Mesenteric fat pad (tissue), 1 donor: ENCODE measurements at regions not wholly inside any gene's neighbourhood (a gene's known extent, or its start where the extent isn't known, plus 50 kb on each side); places are given as distances from the start of the nearest gene placed in this dataset.

Source experiments
- DNase-seq: peaks from one replicate; pipeline ENCODE4 v3.0.0-alpha.2; 2020; ENCODE audit warnings: low spot score
- donor health status: DM: yes; HTN: yes; CAD: no.

DNA sequence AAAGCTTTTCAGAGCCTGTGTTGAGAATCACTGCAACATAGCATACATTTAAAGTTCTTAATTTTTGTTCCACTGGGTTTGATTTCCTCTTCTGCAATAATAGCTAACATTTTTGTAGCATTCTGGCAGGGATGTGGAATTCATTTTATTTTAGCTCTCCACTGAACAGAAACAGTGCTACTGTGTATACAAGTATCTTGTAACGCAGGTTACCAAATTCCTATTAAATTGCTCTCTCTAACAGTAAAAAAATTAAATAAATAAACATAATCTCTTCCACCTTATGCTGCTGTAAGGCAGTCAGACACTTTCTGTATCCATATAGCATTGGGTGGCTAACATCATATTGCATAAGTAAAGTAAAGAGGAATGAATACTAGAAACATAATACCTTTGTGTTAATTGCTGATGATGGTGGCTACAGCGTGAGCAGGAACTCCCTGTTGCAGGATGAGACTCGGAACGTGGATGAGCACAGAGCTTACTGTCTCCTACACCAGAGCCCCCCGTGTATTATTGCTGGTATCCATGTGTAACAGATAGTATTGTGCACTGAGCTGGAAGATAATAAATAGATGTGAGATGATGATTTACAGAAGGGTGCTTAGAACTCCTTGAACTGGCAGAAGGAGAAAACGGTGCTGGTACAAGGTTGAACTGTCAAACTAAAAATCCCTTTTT is 276.9 kb upstream of the SNX7 start:
- DNase-seq = no peak

DNA sequence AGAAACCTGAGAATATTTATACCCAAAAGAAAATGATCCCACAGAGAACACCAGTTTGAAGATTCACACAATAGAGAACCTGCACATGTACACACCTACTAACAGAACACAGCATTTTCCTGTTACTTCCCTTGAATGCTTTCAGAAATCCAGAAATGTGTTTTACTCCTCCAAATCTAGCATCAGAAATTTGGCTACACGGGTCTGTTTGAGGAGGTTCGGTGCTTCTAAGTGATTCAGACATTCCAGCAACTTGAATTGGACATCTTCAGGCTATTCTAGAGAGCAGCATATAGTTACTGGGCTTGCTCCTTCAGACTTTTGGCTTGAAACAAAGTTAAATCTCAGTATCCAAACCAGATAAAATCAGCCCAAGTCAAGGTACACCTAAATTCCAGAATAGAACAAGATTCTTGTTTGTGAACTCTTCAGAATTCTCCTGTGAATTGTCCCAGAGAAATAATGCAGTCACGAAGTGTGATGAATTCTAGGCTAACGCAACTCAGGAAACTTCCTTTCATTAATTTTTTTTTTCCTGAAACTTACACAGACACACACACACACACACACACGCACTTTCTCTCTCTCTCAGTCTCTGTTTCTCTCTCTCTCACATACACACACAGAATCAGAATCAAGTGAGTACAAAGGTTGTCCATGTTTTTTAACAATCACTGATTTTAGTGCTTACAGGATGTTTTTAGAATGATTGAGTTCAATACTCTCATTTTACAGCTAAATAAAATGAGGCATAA is 278.4 kb upstream of the SNX7 start:
- DNase-seq = no peak

DNA sequence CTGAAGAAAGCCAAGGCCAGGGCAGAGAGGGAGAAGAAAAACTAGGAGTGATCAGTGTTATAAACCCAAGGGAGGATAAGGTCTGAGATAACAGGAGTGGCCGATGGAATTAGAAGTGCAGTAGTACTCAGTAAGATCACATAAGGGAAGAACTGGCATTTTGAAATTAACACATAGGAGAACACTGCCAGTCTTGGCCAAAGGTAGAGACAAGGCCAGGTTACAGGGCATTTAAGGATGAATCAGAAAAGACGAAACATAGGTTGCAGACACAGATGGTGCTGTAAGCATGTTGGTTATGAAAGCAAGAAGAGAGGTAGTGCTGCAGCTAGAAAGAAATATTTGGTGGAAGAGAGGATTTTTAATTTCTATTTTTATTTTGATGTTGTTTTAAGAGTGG is 278.9 kb upstream of the SNX7 start:
- no peak for DNase-seq

DNA sequence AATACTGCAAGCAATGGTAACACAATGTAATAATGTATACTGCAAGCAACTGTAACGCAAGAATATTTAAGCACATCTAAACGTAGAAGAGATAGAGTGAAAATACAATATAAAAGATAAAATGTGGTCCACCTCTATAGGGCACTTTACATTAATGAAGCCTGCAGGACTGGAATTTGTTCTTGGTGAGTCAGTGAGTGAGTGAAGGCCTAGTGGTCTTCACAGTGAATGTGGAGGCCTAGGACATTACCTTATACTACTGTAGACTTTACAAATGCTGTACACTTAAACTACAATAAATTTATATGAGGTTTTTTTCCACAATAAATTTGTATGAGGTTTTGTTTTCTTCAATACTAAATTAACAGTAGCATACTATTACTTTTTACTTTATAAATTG is 287.4 kb upstream of the SNX7 start:
- DNase-seq = no peak

DNA sequence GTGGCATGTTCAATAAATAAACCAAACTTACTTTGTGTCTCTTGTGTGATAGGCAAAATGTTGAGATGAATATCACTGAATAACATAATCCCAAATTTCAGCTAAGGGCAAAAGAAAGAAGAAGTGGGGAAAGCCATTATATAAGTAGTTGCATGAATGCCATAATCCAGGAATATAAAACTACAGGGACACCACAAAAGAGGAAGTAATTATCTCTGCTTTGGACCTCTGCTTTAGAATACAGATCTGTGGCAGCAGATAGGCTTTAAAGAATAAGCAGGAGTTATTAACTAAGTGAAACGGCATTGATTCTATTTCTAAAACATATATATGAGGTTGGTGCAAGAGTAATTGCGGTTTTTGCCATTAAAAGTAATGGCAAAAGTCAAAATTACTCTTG is 288.5 kb upstream of the SNX7 start:
- DNase-seq = no peak

DNA sequence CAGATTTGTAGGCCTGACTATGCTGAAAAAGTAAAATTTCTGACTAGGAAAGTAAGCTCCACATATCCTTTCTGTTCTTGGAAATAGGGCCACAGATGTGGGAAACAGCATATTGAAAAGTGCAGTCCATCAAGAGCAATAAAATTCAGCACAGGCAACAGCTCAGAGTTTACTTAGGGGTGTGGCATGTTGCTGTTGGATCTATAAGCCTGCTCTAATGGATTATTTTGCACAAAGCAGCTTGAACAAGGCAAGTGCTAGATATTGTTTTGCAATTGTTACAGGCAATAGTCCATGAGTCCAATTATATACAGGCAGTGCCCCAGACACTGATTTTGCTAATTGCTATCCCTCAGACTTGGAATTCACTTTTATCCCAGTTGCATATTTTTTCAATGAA is 289.8 kb upstream of the SNX7 start:
- DNase-seq = no peak

DNA sequence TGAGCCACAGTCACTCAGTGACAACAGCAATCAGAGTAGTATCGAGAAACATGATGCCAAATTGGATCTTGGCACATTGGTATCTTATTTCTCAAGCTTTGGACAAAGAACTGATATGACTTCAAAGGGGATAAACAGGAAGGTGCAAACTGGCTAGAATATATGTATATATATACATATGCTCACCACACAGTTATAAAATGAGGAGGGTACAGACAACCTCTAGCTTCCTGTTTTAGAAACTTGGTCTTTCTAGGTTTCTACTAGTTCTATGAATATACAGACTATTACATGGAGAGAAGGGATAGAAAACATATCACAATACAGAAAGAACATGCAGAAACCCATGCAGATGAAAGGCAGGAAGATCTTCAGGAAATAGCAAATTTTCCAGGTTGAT is 292.1 kb upstream of the SNX7 start:
- DNase-seq = no peak

DNA sequence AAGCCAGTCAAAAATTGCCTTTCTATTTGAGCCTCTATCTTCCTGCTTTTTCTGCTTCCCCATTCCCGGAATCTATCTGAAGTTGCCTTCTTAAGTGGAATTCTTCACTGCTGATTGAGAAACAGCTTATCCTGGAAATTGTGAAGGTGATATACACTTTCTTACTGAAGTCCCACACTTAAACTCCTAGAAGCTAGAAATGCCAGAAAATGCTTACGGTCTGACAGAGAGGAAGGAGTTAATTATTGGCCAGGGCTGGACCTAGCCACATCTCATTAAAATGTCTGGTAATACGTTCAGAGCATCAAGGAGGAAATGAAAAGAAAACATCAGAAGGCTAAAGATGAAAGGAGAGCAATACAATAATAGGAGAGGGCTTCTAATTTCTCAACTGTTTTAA is 292.5 kb upstream of the SNX7 start:
- DNase-seq = no peak

DNA sequence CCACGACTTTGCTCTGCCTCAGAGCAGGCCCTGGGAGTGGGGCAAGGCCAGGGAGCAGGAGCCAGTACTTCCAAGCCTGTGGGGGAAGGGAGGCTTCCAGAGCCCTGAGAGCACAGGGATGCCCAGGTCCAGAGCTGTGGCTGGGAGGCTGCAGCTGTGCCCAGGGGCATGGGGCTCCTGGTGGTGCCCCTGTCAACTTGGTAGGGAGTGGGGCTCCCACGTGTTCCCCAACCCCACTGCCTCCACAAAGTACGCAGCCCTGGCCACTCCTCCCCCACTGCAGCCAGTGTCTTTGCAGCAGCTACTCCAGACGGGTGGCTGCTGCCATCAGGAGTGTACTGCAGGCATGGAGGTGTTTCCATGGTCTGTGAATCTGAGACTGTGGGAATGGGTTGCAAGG is 294.1 kb upstream of the SNX7 start:
- DNase-seq = no peak

DNA sequence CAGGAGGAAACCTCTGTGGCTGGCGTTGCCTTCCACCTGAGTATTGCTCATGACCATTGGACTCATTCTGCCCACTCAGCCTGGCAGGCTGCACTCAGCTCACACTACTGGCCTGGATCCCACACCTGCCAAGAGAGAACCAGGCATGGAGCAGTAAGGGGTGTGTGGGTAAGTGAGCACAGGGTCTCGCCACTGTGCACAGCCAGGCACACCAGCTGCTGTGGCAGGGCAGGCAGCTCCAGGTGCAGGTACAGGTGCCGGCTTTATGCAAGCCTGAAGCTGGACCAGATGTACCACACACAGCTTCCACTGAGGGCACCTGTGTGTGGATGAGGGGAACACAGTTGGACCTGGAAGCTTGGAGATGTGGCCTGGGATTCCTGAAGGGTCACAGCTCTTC is 295.2 kb upstream of the SNX7 start:
- no peak for DNase-seq

DNA sequence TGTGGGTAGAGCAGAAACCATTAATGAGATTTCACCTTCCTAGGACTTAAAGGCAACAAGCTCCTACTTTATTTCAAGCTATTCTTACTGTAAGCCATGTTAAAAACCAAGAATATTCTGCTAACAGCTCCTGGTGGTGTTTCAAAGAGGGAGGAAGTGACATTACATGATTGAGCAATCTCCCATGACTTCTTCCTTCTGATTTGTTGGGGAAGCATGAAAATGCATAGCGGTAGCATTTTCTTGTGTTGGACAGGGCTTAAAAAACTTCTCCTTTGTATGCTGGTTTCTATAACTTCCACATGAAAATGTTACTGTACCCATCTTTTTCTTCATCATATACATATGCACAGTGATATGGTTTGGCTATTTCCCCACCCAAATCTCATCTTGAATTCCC is 297.0 kb upstream of the SNX7 start:
- DNase-seq = no peak

DNA sequence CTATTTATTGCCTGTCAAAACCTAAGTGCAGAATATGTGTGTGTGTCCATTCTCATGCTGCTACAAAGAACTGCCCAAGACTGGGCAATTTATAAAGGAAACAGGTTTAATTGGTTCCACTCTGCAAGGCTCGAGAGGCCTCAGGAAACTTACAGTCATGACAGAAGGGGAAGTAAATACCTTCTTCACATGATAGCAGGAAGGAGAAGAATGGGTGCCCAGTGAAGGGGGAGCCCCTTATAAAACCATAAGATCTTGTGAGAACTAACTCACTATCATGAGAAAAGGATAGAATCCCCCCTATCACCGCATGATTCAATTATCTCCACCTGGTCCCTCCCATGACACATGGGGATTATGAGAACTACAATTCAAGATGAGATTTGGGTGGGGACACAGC is 300.7 kb upstream of the SNX7 start:
- DNase-seq = no peak

DNA sequence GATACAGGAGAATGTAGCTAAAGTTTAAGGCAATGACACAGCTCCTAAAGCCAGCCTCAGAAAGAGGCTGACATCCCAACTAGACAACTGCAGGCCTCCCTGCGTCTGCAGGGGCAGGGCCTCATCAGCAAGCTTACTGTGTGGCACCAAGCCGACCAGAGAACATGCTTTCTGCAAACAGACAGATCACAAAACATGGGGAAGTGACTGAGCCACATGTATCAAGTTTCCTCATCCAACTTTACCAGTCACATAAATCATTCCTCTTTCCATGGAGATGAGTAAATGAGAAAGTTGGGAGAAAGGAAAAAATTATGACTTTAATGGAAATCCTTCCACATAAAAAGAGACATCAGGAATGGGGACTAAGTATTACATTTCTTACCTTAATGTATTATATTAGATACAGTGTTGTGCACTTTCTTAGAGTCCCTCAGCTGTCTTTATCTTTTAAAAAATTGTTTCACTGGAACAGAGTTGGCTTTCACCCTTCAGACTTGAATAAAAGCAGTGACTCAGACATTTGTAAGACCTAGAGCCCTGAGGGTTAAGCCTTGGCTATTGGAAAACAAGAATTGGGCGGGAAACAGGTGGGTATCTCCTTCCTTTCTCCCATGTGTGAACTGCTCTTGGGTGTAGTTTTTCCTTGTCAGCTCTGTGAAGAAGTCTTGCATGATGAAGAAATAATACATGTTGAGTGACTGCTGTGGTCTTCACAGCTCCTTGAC is 305.7 kb upstream of the SNX7 start:
- no peak for DNase-seq

DNA sequence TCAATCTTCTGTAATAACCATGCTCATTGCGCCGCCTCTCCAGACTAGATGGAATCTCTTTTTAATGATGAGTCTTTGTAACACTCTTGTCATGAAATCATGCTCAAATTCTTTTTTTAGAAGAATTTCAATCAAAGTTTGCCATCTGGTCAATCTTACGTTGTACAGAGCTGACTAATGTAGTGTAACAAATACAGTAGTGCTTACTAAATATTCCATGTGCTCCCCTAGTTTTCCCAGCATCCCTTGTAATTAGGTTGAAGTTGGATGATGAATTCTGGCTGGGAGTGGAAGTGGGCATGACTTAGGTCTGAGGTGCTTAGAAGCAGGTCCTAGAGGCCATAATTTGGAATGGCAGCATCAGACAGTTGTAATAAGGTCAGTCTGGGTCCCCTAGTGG is 309.1 kb upstream of the SNX7 start:
- no peak for DNase-seq

DNA sequence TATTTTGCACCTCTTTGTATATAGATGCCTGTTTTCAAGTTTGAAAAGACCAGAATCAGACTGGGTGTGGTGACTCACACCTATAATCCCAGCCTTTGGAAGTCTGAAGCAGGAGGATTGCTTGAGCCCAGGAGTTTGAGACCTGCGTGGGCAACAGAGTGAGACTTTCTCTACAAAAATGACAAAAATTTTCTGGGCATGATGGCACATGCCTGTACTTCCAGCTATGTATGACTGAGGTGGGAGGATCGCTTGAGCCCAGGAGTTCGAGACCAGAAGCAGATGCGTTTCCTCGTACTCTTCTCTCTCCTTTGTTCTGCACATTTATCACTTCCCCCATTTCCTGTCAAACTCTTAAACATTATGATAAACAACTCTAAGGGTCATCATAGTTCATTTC is 310.0 kb upstream of the SNX7 start:
- DNase-seq = no peak

DNA sequence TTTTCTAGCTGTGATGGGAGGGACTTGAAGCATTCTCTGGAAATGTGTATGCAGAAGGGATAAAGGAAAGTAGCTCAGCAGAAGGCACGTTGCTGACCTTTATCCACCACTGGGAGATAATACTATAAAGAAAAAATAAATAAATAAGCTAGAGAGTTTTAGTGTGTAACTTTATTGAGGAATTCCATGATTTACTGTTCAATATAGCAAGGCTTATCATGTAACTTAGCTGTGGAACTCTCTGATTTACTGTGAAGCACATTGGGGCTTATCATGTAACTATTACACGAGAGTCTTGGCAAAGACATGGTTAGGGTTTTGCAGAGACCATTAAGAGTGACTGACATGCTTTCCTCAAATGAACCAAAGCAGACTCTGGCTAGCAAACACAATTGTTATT is 316.1 kb upstream of the SNX7 start:
- no peak for DNase-seq

DNA sequence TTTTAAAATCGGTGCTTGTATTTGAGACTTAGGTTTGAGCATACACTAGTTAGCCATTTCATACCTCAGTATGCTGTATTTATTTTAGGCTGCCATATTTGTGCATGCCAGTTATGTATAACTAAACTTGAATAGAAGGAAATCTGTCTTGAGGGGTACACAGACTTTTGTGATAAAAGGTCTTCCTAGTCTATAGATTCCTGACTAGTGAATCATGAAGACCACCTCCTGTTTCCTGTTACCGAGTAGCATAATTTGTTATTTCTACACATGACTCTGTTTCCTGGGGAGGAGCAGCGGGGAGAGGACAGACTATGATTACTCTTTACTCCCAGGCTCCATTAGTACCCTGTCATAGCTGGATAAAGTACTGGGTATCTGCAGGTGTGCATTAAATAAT is 316.8 kb upstream of the SNX7 start:
- DNase-seq = no peak

DNA sequence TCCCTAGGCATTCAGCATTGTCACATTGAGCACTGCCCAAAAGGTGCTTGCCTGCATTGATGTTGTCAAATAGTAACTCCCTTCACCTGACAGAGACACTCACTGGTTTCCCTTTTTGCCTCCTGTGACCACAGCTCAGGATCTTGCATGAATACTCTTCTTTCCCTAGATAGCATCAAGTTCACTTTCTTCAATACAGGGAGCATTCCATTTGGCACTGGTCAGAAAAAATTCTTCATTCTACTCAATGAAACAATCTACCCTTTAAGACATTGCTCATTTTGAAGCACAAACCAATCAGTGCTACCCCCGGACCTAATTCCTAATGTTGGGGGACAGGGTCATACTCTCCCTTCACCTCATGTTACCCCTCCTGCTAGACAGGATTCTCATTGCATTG is 319.0 kb upstream of the SNX7 start:
- DNase-seq = no peak

DNA sequence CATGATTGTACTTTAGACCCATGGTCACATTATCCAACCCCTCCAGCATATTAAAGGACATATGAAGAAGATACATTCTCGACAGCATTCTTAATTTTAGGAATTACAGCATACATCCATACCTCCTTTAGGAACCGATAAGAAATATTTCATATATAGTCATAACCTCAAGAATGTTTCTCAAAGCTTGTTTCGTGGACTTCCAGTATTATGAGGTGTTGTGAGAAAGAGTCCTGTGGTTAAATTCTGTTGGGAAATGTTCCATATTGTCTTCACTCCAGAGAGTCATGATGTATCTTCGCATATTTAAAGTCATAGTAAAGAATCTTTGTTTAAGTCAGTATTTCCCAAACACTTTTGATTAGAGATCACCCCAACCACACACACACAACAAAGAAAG is 321.0 kb upstream of the SNX7 start:
- DNase-seq = no peak

DNA sequence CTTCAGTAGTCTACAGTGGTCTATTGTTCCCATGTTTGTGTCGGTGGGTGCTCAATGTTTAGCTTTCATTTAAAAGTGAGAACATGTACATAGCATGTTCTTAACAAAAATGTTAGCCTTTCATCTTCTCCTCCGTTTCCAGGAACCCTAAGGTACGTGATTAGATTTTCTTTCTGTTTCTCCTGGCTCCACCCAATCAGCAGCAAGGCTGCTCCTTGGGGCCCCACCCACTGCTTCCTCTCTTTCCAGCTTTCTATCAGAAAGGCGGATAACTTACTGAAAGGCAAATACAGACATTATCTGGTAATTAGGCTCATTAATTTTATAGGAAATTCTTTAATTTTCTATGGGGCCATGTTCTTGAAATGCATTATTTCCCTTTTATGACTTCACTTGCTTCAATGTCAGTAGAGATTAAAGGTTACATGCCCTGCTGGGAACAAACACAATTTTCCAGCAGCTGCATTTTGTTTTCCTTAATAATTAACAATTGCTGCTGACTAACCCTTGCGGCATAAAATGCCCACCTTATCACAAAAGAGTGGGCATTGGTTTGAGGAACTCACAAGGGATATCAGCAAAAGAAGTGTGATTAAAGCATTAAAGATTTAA is 324.9 kb upstream of the SNX7 start:
- DNase-seq = no peak

DNA sequence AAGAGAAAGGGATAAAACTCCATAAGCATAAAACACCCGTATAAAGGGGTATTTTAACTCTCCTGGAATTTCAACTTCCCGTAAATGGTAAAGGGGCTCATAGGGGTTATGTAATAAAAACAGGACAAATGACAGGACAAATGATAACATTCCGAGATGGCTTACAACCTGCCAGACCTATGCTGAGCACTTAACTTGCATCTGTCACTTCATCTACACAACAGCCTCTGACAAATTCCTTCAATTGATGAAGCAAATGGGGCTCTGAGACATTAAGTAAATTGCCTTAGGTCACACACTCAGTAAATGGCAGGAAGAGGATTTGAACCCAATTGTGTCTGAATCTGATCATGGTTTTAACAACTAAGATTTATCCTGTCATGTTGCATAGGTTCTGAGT is 327.6 kb upstream of the SNX7 start:
- DNase-seq = no peak

DNA sequence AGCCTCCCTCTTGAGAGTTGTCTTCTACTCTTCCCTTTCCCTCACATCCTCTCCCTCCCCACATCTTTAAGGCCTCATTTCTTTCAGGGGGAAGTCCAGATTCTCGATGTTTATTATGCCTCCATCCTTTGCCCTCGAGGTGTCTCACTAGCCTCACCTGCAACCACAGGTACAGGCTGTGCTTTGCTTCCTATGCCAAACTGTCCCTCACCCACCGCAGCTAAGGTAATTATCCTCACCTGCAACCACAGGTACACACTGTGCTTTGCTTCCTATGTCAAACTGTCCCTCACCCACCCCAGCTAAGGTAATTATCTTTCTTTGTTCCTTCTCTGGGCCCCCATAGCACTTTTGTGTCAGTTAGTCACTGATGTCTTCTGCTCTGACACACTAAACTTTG is 328.1 kb upstream of the SNX7 start:
- no peak for DNase-seq
